Fibroblast of peridontal ligament (primary cell): ENCODE measurements at regions not wholly inside any gene's neighbourhood (a gene's known extent, or its start where the extent isn't known, plus 50 kb on each side); places are given as distances from the start of the nearest gene placed in this dataset.

Experiments used
- DNase-seq: peaks from one replicate; pipeline ENCODE4 v3.0.0-alpha.2; 2010; ENCODE audit errors: extremely low read depth

DNA sequence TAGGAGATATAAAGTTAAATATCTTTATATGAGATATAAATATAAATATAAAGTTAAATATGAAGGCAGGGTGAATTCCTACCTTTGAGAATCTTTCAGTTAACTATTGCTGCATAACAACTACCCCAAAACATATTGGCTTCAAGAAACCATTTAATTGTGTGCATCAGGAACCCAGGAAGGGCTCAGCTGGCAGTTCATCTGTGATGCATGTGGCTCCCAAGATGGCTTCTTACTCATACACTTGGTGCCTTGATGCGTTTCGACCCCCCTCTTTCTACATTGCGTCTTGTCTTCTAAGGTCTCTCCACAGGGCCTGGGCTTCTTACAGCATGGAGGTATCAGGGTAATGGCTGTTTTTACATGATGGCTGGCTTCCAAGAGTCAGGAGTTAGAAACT lies 253.9 kb upstream of the CRY1 start:
- no peak for DNase-seq

- DNase-seq = peak; percentile 71
Observed at GRCh38 chr12:107349008-107349747, 255.8 kb upstream of the CRY1 start.

DNA sequence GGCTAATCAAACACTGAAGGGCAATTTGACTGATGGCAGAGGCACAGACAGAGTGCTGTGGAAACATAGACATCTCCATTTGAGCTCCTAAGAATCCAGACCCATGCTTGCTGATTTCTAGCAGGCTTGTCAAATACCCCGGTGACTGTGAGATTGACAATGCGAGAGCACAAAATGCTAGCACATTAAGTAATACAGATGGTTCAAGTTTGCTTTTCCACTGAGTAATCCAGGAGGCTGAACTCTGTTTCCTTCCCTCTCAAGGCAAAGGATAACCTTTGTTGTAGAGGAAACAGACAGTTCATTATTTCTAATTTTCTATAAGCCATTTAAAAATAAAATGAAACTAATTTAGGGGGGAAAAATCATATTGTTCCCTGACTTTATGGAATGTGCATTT lies 256.5 kb upstream of the CRY1 start:
- no peak for DNase-seq

- DNase-seq = no peak
Observed at GRCh38 chr12:107351109-107351508, 257.8 kb upstream of the CRY1 start.

DNA sequence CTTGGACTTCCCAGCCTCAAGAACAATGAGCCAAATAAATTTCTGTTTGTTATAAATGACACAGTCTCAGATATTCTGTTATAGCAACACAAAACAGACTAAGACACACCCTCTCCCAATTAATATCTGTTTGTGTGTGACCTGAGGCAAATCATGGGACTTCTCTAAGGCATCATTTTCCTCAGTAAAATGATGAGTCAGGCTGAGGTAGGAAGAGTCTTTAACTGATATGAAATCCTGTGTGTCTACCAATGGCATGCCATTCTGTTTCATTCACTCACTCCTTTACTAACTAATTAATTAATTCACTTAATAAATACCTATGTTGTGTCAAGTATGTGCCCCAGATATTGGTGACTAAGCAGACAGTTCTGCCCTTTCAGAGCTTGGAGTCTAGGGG lies 258.4 kb upstream of the CRY1 start:
- no peak for DNase-seq

- no peak for DNase-seq
Observed at GRCh38 chr12:107352347-107353081, 259.2 kb upstream of the CRY1 start.

- no peak for DNase-seq
Observed at GRCh38 chr12:107353312-107353711, 260.0 kb upstream of the CRY1 start.

- DNase-seq = no peak
Observed at GRCh38 chr12:107355004-107355565, 261.7 kb upstream of the CRY1 start.

GRCh38 chr12:107355612-107356011 lies 262.3 kb upstream of the CRY1 start:
- DNase-seq = no peak

DNA sequence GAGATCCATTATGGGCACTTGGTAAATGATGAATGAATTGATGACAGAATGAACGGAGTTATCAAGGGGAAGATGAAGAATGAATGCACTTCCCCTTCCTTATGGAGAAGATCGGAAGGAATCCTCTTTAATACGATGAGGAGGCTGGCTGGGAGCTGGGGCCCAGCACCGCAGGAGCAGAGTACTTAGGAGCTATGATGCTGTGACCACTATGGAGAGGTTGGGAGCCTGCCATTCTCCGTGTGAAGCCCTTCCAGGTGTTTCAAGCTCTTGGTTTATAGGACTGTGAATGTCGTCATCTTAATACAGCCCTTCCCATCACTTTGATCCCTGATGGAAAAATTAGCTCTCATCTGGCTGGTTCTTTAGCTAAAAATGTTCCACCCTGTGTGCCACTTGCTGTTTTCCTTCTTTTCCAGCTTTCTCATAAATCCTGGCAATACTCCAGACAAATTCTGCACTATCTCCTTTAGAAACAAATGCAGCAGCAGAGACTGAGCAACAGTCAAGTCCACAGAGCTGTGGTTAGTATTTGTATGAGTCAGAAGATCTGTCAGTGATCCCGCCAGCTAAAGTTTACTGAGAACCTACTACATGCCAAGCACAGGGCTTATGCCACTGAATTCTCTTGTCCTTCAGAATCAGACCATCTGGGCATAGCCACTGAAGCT lies 263.1 kb upstream of the CRY1 start:
- peak; percentile 86 for DNase-seq

GRCh38 chr12:107356937-107357295 lies 263.6 kb upstream of the CRY1 start:
- no peak for DNase-seq

DNA sequence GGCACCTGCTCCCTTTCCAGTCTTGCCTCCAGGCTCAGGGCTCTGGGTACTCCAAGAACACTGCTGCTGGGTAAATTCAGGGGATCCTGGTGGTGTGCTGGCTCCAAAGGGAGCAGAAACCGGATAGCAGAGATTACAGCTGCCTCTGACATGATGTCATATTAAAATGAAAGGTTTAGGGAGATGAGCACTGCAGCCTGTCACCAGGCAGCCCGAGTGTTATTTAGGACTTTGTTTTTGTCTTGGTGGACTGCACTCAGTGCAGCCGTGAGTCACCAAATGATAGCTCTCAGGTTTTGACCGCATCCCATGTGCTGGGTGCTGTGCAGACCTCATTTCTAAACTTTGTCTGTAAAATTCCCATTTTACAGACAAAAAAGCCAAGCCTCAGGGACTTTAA lies 266.0 kb upstream of the CRY1 start:
- peak; percentile 54 for DNase-seq

GRCh38 chr12:107360033-107360432 lies 266.7 kb upstream of the CRY1 start:
- no peak for DNase-seq

DNA sequence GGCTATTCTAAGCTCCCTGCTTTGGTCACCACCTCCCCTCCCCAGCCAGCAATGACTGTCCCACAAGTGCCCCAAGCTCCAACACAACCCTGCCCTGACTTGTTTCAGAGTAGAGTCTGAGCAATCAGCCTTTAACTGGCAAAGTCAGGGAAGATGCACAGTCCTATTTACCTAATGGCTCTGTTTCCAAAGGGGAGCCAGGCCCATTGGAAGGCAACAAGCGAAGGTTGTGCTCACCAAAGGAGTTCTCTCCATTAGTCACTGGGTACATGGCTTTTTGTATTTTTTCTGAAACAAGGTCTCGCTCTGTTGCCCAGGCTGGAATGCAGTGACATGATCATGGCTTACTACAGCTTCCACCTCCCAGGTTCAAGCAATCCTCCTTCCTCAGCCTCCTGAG lies 267.1 kb upstream of the CRY1 start:
- no peak for DNase-seq

GRCh38 chr12:107361970-107362369 lies 268.6 kb upstream of the CRY1 start:
- no peak for DNase-seq

GRCh38 chr12:107362960-107363359 lies 269.6 kb upstream of the CRY1 start:
- no peak for DNase-seq

- DNase-seq = no peak
Observed at GRCh38 chr12:107364875-107365518, 271.6 kb upstream of the CRY1 start.

DNA sequence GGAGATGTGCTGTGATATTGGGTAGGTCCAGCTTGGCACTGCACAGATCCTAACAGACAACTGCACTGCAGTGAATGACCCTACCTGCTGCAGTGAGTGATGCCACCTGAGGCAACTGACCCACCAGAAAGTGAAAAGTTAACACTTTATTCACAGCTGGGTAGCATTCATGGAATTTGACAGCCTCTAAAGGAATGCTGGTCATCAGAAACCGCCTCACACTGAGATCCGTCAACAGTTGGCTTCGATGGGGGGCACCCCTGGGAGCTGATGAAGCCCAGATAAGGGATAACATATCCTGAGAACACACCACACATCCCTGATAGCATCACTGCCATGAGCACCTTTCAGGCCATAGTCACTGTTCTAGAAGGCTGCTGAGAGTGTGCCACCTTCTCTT lies 272.4 kb upstream of the CRY1 start:
- DNase-seq = no peak

DNA sequence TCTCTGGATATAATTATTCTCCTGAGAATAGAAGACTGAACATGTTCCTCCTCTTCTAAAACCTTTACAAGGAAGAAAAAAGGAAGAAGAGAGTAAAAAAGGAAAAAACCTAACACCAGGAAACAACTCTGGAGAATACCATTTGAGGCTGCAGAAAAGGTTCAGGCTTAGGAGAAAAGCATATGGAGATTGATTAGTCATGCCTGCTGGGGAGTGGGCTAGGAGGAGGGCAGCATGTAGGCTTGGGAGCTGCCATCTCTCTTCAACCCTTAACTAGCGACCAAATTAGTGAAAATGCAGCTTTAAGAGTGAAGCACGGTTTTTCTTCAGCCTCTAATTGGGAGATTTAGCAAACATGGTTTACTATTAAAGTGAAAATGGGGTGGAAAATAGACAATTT lies 273.0 kb upstream of the CRY1 start:
- DNase-seq = no peak

- no peak for DNase-seq
Observed at GRCh38 chr12:107368586-107368985, 275.2 kb upstream of the CRY1 start.

GRCh38 chr12:107369006-107369405 lies 275.7 kb upstream of the CRY1 start:
- no peak for DNase-seq

GRCh38 chr12:107369679-107370078 lies 276.3 kb upstream of the CRY1 start:
- DNase-seq = no peak
